Peyer's patch (tissue), 4 donors: ENCODE measurements at regions not wholly inside any gene's neighbourhood (a gene's known extent, or its start where the extent isn't known, plus 50 kb on each side); places are given as distances from the start of the nearest gene placed in this dataset.

Source experiments
- POLR2A ChIP-seq, 2 donors: fragments of 450-650 bp; IDR thresholded peaks; one replicate each; pipeline ENCODE4 v1.5.1; 2017; ENCODE audit warnings: antibody characterized with exemption in 2 of 2, mild to moderate bottlenecking in 2 of 2, moderate library complexity in 2 of 2
- TF ChIP-seq, protein P1 (sequence below), 6 experiments: fragments of 450-650 bp in 4 of 6; fragments of 200-600 bp in 2 of 6; sonication (generic) in 1 of 6; IDR thresholded peaks; one replicate each; pipeline ENCODE4 v1.5.1; 2017 to 2019; ENCODE audit warnings: antibody characterized with exemption in 6 of 6, mild to moderate bottlenecking in 3 of 6, moderate library complexity in 1 of 6

DNA sequence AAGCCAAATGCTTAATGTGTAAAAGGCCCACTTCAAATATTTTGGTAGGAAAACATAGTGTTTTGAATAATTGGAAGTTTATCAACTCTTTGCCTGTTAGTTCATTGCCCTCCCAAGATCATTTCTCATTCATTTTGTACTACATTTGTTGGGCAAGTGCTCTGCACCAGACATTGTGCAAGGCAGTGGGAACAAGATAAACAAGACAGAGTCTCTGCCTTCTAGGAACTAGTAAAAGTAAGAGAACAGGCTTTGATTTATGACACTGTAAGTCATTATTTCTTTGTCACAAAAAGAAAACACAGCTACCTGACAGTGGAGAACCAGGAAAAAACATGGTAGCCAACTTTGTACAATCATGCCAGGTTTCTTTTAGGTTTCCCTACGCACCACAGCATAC is 63.7 kb upstream of the PAM start:
- TF ChIP-seq, protein P1, sequence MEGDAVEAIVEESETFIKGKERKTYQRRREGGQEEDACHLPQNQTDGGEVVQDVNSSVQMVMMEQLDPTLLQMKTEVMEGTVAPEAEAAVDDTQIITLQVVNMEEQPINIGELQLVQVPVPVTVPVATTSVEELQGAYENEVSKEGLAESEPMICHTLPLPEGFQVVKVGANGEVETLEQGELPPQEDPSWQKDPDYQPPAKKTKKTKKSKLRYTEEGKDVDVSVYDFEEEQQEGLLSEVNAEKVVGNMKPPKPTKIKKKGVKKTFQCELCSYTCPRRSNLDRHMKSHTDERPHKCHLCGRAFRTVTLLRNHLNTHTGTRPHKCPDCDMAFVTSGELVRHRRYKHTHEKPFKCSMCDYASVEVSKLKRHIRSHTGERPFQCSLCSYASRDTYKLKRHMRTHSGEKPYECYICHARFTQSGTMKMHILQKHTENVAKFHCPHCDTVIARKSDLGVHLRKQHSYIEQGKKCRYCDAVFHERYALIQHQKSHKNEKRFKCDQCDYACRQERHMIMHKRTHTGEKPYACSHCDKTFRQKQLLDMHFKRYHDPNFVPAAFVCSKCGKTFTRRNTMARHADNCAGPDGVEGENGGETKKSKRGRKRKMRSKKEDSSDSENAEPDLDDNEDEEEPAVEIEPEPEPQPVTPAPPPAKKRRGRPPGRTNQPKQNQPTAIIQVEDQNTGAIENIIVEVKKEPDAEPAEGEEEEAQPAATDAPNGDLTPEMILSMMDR (IDR thresholded peaks at IDR 0.05) = no peak
- no peak for TF ChIP-seq POLR2A (IDR thresholded peaks at IDR 0.05)
